IMR-90 (cell line): ENCODE measurements at regions not wholly inside any gene's neighbourhood (a gene's known extent, or its start where the extent isn't known, plus 50 kb on each side); places are given as distances from the start of the nearest gene placed in this dataset.

Source experiments
- ATAC-seq: fragments of 200-7000 bp; cut with Tn5 transposase; 2 replicates; pipeline ENCODE4 v1.9.1; 2020; ENCODE audit warnings: low read depth, mild to moderate bottlenecking, moderate library complexity
- BruUV-seq: library from RNA; stranded (reverse); fragments of 400-500 nt; replicated peaks from 2 replicates; lab custom pipeline; 2021; lab: Mats Ljungman, UMichigan
- CTCF ChIA-PET: fragments of 300-600 bp; formaldehyde crosslinking; extraction: SDS; loops from one replicate; lab custom pipeline; 2021; ENCODE audit warnings: antibody characterized with exemption; lab: Yijun Ruan, JAX
- POLR2A ChIA-PET: fragments of 300-600 bp; sonication (Branson Sonifier 250); formaldehyde crosslinking; loops from one replicate; lab custom pipeline; 2022; ENCODE audit warnings: antibody characterized with exemption; ENCODE audit not compliant: unreplicated experiment; lab: Charles Lee
- DNase-seq: peaks from one replicate; pipeline ENCODE4 v3.0.0; 2013
- H2AFZ ChIP-seq: replicated peaks from 2 replicates; pipeline ENCODE3; 2013; ENCODE audit warnings: low read length, mild to moderate bottlenecking; ENCODE audit not compliant: poor library complexity
- H2AK5ac ChIP-seq: 2 replicates; pipeline ENCODE4 v1.6.1; 2013; ENCODE audit warnings: low read depth, low read length, inconsistent platforms
- H2AK9ac ChIP-seq: replicated peaks from 2 replicates; pipeline ENCODE3; 2013; ENCODE audit warnings: mild to moderate bottlenecking, low read depth, low read length, moderate library complexity; ENCODE audit not compliant: poor library complexity
- H2BK120ac ChIP-seq: 2 replicates; pipeline ENCODE4 v1.6.1; 2013; ENCODE audit warnings: low read depth, low read length, inconsistent platforms
- H2BK15ac ChIP-seq: 3 replicates; pipeline ENCODE4 v1.6.1; 2013; ENCODE audit warnings: low read depth, low read length, inconsistent platforms
- H2BK20ac ChIP-seq: 2 replicates; pipeline ENCODE4 v1.6.1; 2013; ENCODE audit warnings: low read depth, mild to moderate bottlenecking, inconsistent platforms, low read length, moderate library complexity
- H2BK5ac ChIP-seq: 2 replicates; pipeline ENCODE4 v1.6.1; 2013; ENCODE audit warnings: mild to moderate bottlenecking, low read depth, low read length, inconsistent platforms; ENCODE audit not compliant: poor library complexity, severe bottlenecking
- H3K14ac ChIP-seq: replicated peaks from 2 replicates; pipeline ENCODE4 v1.6.1; 2013; ENCODE audit warnings: low read depth, low read length, inconsistent platforms
- H3K18ac ChIP-seq: 2 replicates; pipeline ENCODE4 v1.6.1; 2013; ENCODE audit warnings: low read depth, low read length, control low read depth
- H3K23ac ChIP-seq: 2 replicates; pipeline ENCODE4 v1.6.1; 2013; ENCODE audit warnings: low read depth, low read length, inconsistent platforms
- H3K27ac ChIP-seq: 2 replicates; pipeline ENCODE4 v1.5.1; 2013; ENCODE audit warnings: mild to moderate bottlenecking, control low read depth, low read length; ENCODE audit not compliant: insufficient read depth
- H3K27me3 ChIP-seq: 2 replicates; pipeline ENCODE4 v1.6.1; 2013; ENCODE audit warnings: low read length; ENCODE audit not compliant: control insufficient read depth, insufficient read depth
- H3K36me3 ChIP-seq: 2 replicates; pipeline ENCODE4 v1.6.1; 2013; ENCODE audit warnings: low read length, mixed read lengths; ENCODE audit not compliant: control insufficient read depth, insufficient read depth
- H3K4ac ChIP-seq: 2 replicates; pipeline ENCODE4 v1.6.1; 2013; ENCODE audit warnings: low read depth, low read length, inconsistent platforms
- H3K4me1 ChIP-seq: 2 replicates; pipeline ENCODE4 v1.6.1; 2013; ENCODE audit warnings: low read length, mixed read lengths; ENCODE audit not compliant: control insufficient read depth, insufficient read depth
- H3K4me2 ChIP-seq: 2 replicates; pipeline ENCODE4 v1.6.1; 2013; ENCODE audit warnings: low read depth, mild to moderate bottlenecking, control low read depth, low read length, moderate library complexity
- H3K4me3 ChIP-seq: 2 replicates; pipeline ENCODE4 v1.5.1; 2013; ENCODE audit warnings: low read depth, mild to moderate bottlenecking, control low read depth, low read length, moderate library complexity; ENCODE audit not compliant: insufficient read depth
- H3K56ac ChIP-seq: 2 replicates; pipeline ENCODE4 v1.6.1; 2013; ENCODE audit warnings: low read length, inconsistent platforms; ENCODE audit not compliant: insufficient read depth; ENCODE audit errors: extremely low read depth
- H3K79me1 ChIP-seq, 2 experiments: 2 replicates each; pipeline ENCODE4 v1.6.1; 2013; ENCODE audit warnings: low read length in 2 of 2, inconsistent platforms in 1 of 2, low read depth in 1 of 2
- H3K9ac ChIP-seq: 2 replicates; pipeline ENCODE4 v1.6.1; 2013; ENCODE audit warnings: low read depth, low read length, control low read depth
- H3K9me1 ChIP-seq: 2 replicates; pipeline ENCODE4 v1.6.1; 2013; ENCODE audit warnings: low read length, inconsistent platforms; ENCODE audit not compliant: insufficient read depth
- H3K9me3 ChIP-seq: 2 replicates; pipeline ENCODE4 v1.6.1; 2013; ENCODE audit warnings: low read length; ENCODE audit not compliant: control insufficient read depth, insufficient read depth
- H4K20me1 ChIP-seq: 2 replicates; pipeline ENCODE4 v1.6.1; 2013; ENCODE audit warnings: low read length, inconsistent platforms; ENCODE audit not compliant: insufficient read depth
- H4K5ac ChIP-seq: 2 replicates; pipeline ENCODE4 v1.6.1; 2013; ENCODE audit warnings: mild to moderate bottlenecking, low read depth, low read length, control low read depth
- H4K8ac ChIP-seq, 2 experiments: 2 replicates each; pipeline ENCODE4 v1.6.1; 2013; ENCODE audit warnings: low read depth in 2 of 2, low read length in 2 of 2, control low read depth in 1 of 2, inconsistent platforms in 1 of 2
- H4K91ac ChIP-seq: 2 replicates; pipeline ENCODE4 v1.6.1; 2013; ENCODE audit warnings: low read depth, low read length, inconsistent platforms; ENCODE audit not compliant: insufficient read depth
- CEBPB ChIP-seq: IDR thresholded peaks from 2 replicates; pipeline ENCODE4 v1.6.1; 2012; ENCODE audit warnings: low read depth, low read length, improper control_type of control experiment
- CHD1 ChIP-seq: IDR thresholded peaks from 2 replicates; pipeline ENCODE4 v1.6.1; 2012; ENCODE audit warnings: low read depth, low read length, improper control_type of control experiment
- MAFK ChIP-seq: IDR thresholded peaks from 2 replicates; pipeline ENCODE4 v1.6.1; 2012; ENCODE audit warnings: low read depth, low read length, improper control_type of control experiment
- MAZ ChIP-seq: IDR thresholded peaks from 2 replicates; pipeline ENCODE4 v1.6.1; 2012; ENCODE audit warnings: low read depth, mild to moderate bottlenecking, low read length, improper control_type of control experiment, moderate library complexity, borderline replicate concordance
- MXI1 ChIP-seq: IDR thresholded peaks from 2 replicates; pipeline ENCODE4 v1.6.1; 2012; ENCODE audit warnings: low read depth, mild to moderate bottlenecking, low read length, moderate library complexity, borderline replicate concordance
- NFE2L2 ChIP-seq: fragments of 150-350 bp; IDR thresholded peaks from 2 replicates; pipeline ENCODE4 v1.6.1; 2016; ENCODE audit warnings: low read depth, mild to moderate bottlenecking, low read length
- POLR2A ChIP-seq: IDR thresholded peaks from 2 replicates; pipeline ENCODE4 v1.6.1; 2012; ENCODE audit warnings: mild to moderate bottlenecking, low read depth, low read length
- RAD21 ChIP-seq: IDR thresholded peaks from 2 replicates; pipeline ENCODE4 v1.6.1; 2012; ENCODE audit warnings: low read length, improper control_type of control experiment
- RCOR1 ChIP-seq: IDR thresholded peaks from 2 replicates; pipeline ENCODE4 v1.6.1; 2012; ENCODE audit warnings: mild to moderate bottlenecking, low read length, improper control_type of control experiment; ENCODE audit not compliant: insufficient replicate concordance
- RFX5 ChIP-seq: IDR thresholded peaks from 2 replicates; pipeline ENCODE4 v1.8.0; 2012; ENCODE audit warnings: low read depth, mild to moderate bottlenecking, low read length, moderate library complexity
- SMC3 ChIP-seq: fragments of 150-350 bp; IDR thresholded peaks from 2 replicates; pipeline ENCODE4 v1.6.1; 2016; ENCODE audit warnings: low read depth, mild to moderate bottlenecking, antibody characterized with exemption, low read length, moderate library complexity
- WGBS, 2 experiments: methylation state at CpG; one replicate each; pipeline versions ENCODE4 v1.1.5 to v1.1.7; 2013; ENCODE audit warnings: missing lambda C conversion rate in 2 of 2; ENCODE audit not compliant: insufficient read length in 1 of 2; ENCODE audit errors: extremely low coverage in 2 of 2; 5-methylcytosine and 5-hydroxymethylcytosine counted together
- dilution Hi-C: fragments of 300-500 bp; cut with HindIII; formaldehyde crosslinking; loops from one replicate; pipeline ENCODE4 v1.14.3; 2018; ENCODE audit warnings: low sequenced_read_pairs; ENCODE audit not compliant: unreplicated experiment
- in situ Hi-C: fragments of 300-500 bp; cut with MboI; formaldehyde crosslinking; loops from 3 replicates; pipeline ENCODE4 v1.14.3; 2019; ENCODE audit warnings: low sequenced_read_pairs, inconsistent platforms, mixed read lengths
- intact Hi-C: fragments of 100-400 bp; cut with micrococcal nuclease; formaldehyde crosslinking; loops from 2 replicates; pipeline ENCODE4 v1.10.0; 2022
- TF ChIP-seq, protein P1 (sequence below): conservative IDR thresholded peaks from 2 replicates; pipeline ENCODE4 v1.5.1; 2012; ENCODE audit warnings: mild to moderate bottlenecking, low read depth, low read length, improper control_type of control experiment
- TF ChIP-seq, protein P2 (sequence below): fragments of 150-350 bp; IDR thresholded peaks from 2 replicates; pipeline ENCODE4 v1.6.1; 2017; ENCODE audit warnings: mild to moderate bottlenecking, antibody characterized with exemption, low read length, low read depth
- TF ChIP-seq, protein P3 (sequence below): fragments of 150-350 bp; IDR thresholded peaks from 2 replicates; pipeline ENCODE4 v1.6.1; 2016; ENCODE audit warnings: low read depth, mild to moderate bottlenecking, low read length, moderate library complexity, borderline replicate concordance

DNA sequence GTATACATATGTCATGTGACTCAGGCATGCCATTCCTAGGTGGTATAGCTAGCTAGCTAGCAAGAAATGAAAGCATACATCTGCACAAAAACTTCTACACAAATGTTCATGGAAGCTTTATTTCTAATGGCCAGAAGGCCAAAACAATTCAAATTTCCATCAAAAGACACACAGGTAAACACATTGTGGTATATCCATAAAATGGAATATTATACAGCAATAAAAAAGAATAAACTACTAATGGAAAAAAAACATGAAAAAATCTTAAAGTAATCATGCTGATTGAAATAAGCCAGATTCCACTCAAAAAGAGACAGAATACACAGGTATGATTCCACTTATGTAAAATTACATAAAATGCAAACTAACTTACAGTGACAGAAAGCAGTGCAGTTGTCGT is 154.3 kb downstream of the MACC1 start:
- Histone ChIP-seq H4K91ac (no peak overlapping the region), H2BK5ac (no peak overlapping the region), H2AK5ac (no peak overlapping the region), H2BK15ac (no peak overlapping the region), H3K4me2 (no peak overlapping the region), H3K18ac (no peak overlapping the region), H2BK120ac (no peak overlapping the region), H2AK9ac (no peak overlapping the region), H3K27ac (no peak overlapping the region), H3K4me3 (no peak overlapping the region), H3K9me3 (no peaks in the 10 kb centered on the region), H3K79me1 (no peaks in the 10 kb centered on the region), H3K14ac (no peak overlapping the region), H3K4me1 (no peaks in the 10 kb centered on the region), H4K8ac (no peak overlapping the region), H3K27me3 (no peaks in the 10 kb centered on the region), H3K9me1 (no peaks in the 10 kb centered on the region), H3K56ac (no peak overlapping the region), H3K23ac (no peak overlapping the region), H3K4ac (no peak overlapping the region), H3K9ac (no peak overlapping the region), H2BK20ac (no peak overlapping the region), H4K20me1 (no peaks in the 10 kb centered on the region), H4K5ac (no peak overlapping the region), H2AFZ (no peak overlapping the region), H3K36me3 (no peaks in the 10 kb centered on the region)
- intact Hi-C loops = no loop called here
- in situ Hi-C loops = no loop called here
- ATAC-seq = no peak
- TF ChIP-seq MXI1 (no peak), NFE2L2 (no peak), MAFK (no peak), CEBPB (no peak), SMC3 (no peak), CHD1 (no peak), RCOR1 (no peak), RAD21 (no peak), RFX5 (no peak), POLR2A (no peak), MAZ (no peak)
- TF ChIP-seq, protein P1, sequence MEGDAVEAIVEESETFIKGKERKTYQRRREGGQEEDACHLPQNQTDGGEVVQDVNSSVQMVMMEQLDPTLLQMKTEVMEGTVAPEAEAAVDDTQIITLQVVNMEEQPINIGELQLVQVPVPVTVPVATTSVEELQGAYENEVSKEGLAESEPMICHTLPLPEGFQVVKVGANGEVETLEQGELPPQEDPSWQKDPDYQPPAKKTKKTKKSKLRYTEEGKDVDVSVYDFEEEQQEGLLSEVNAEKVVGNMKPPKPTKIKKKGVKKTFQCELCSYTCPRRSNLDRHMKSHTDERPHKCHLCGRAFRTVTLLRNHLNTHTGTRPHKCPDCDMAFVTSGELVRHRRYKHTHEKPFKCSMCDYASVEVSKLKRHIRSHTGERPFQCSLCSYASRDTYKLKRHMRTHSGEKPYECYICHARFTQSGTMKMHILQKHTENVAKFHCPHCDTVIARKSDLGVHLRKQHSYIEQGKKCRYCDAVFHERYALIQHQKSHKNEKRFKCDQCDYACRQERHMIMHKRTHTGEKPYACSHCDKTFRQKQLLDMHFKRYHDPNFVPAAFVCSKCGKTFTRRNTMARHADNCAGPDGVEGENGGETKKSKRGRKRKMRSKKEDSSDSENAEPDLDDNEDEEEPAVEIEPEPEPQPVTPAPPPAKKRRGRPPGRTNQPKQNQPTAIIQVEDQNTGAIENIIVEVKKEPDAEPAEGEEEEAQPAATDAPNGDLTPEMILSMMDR = no peak
- TF ChIP-seq, protein P2, sequence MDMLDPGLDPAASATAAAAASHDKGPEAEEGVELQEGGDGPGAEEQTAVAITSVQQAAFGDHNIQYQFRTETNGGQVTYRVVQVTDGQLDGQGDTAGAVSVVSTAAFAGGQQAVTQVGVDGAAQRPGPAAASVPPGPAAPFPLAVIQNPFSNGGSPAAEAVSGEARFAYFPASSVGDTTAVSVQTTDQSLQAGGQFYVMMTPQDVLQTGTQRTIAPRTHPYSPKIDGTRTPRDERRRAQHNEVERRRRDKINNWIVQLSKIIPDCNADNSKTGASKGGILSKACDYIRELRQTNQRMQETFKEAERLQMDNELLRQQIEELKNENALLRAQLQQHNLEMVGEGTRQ = no peak
- TF ChIP-seq, protein P3, sequence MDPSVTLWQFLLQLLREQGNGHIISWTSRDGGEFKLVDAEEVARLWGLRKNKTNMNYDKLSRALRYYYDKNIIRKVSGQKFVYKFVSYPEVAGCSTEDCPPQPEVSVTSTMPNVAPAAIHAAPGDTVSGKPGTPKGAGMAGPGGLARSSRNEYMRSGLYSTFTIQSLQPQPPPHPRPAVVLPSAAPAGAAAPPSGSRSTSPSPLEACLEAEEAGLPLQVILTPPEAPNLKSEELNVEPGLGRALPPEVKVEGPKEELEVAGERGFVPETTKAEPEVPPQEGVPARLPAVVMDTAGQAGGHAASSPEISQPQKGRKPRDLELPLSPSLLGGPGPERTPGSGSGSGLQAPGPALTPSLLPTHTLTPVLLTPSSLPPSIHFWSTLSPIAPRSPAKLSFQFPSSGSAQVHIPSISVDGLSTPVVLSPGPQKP = no peak
- POLR2A ChIA-PET = no interaction called here
- BruUV-seq = no TSS peak
- dilution Hi-C loops = no loop called here
- WGBS, 2 experiments = no CpG with 5 or more reads among the region's 1 CpG
- CTCF ChIA-PET = no interaction called here
- DNase-seq = no peak
